Sigmoid colon (tissue), 3 donors: ENCODE measurements at regions not wholly inside any gene's neighbourhood (a gene's known extent, or its start where the extent isn't known, plus 50 kb on each side); places are given as distances from the start of the nearest gene placed in this dataset.

Source experiments
- POLR2A ChIP-seq, 2 donors: fragments of 450-650 bp; IDR thresholded peaks; one replicate each; pipeline ENCODE4 v1.6.1; 2016; ENCODE audit warnings: antibody characterized with exemption in 2 of 2, mild to moderate bottlenecking in 2 of 2, moderate library complexity in 2 of 2
- TF ChIP-seq, protein P1 (sequence below), 4 experiments: fragments of 450-650 bp in 3 of 4; fragments of 200-600 bp in 1 of 4; IDR thresholded peaks; one replicate each; pipeline ENCODE4 v1.5.1; 2016 to 2019; ENCODE audit warnings: antibody characterized with exemption in 4 of 4, mild to moderate bottlenecking in 3 of 4, moderate library complexity in 2 of 4

DNA sequence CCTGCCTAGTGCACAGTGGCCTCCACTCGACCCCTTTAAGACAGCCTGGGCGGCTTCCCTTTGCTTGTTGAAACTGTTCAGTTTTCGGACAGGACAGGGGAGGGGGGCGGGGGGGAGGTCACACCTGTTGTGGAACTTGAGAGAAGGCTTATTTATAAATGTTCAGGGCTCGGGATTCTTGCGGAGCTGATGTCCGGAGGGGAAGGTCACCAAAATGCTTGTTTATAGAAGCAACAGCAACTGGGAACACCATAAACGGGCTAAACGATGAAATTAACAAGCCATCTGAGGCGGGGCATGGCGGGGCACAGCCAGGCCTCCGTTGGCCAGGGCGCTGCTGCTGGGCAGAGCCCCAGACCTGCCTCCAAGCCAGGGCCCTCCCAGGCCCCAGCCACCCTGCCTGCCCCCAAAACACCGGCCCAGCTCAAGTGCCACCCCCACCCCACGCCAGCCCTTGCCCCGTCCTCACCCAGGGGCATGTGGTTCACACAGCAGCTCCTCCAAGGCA is 59.8 kb upstream of the CASZ1 start:
- TF ChIP-seq, protein P1, sequence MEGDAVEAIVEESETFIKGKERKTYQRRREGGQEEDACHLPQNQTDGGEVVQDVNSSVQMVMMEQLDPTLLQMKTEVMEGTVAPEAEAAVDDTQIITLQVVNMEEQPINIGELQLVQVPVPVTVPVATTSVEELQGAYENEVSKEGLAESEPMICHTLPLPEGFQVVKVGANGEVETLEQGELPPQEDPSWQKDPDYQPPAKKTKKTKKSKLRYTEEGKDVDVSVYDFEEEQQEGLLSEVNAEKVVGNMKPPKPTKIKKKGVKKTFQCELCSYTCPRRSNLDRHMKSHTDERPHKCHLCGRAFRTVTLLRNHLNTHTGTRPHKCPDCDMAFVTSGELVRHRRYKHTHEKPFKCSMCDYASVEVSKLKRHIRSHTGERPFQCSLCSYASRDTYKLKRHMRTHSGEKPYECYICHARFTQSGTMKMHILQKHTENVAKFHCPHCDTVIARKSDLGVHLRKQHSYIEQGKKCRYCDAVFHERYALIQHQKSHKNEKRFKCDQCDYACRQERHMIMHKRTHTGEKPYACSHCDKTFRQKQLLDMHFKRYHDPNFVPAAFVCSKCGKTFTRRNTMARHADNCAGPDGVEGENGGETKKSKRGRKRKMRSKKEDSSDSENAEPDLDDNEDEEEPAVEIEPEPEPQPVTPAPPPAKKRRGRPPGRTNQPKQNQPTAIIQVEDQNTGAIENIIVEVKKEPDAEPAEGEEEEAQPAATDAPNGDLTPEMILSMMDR (IDR thresholded peaks at IDR 0.05), result no peak
- TF ChIP-seq POLR2A (IDR thresholded peaks at IDR 0.05), result no peak
